ENCODE measurements at regions not wholly inside any gene's neighbourhood (a gene's known extent, or its start where the extent isn't known, plus 50 kb on each side); places are given as distances from the start of the nearest gene placed in this dataset.

DNA sequence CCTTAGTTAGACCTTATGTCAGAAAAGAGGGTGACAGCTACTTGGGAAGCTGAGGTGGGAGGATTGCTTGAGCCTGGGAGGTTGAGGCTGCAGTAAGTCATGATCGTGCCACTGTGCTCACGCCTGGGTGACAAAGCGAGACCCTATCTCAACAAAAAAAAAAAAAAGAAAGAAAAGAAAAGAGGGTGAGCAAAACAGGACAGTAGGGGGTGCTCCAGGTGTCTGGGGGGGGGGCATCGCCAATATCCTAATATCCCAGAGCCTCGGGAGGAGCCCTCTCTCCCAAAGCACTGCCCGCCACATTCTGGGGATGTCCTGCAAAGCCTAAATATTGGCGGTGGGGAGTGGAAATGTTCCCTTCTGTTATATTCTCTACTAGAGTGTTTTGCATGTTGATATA lies 120.9 kb upstream of the TBL1X start:
- Histone ChIP-seq H3K4me3 (ENCODE audit: low read length) (no peak overlapping the region), H3K9me3 (ENCODE audit: low read length) (no peaks in the 10 kb centered on the region), H3K36me3 (ENCODE audit: low read depth, low read length) (no peaks in the 10 kb centered on the region), H3K27ac (ENCODE audit: low read length) (no peak overlapping the region), H2AFZ (ENCODE audit: low read length) (no peak overlapping the region), H3K4me1 (ENCODE audit: insufficient read depth, low read length) (peaks cover 21% of the 10 kb centered on the region), H3F3A (ENCODE audit: low read length, unreplicated experiment) (no peaks in the 10 kb centered on the region), H3K4me2 (ENCODE audit: low read length) (no peak overlapping the region), H3K9ac (ENCODE audit: low read length) (no peak overlapping the region), H4K20me1 (ENCODE audit: low read length) (no peaks in the 10 kb centered on the region), H3K27me3 (ENCODE audit: low read length) (no peaks in the 10 kb centered on the region), H3K9me2 (replicated peaks; ENCODE audit: low read length) (no peaks in the 10 kb centered on the region), H3K79me2 (ENCODE audit: low read length) (no peaks in the 10 kb centered on the region)
- ChIA-PET POLR2A (ENCODE audit: unreplicated experiment) (no interaction called here), CTCF (no interaction called here)
- ATAC-seq: no peak
- no peak for DNase-seq
- TF ChIP-seq EZH2phosphoT487 (IDR thresholded peaks at IDR 0.05; ENCODE audit: borderline replicate concordance, low read length) (no peak), EZH2 (IDR thresholded peaks at IDR 0.05; ENCODE audit: low read length, unreplicated experiment) (no peak)
- TF ChIP-seq, protein P1, sequence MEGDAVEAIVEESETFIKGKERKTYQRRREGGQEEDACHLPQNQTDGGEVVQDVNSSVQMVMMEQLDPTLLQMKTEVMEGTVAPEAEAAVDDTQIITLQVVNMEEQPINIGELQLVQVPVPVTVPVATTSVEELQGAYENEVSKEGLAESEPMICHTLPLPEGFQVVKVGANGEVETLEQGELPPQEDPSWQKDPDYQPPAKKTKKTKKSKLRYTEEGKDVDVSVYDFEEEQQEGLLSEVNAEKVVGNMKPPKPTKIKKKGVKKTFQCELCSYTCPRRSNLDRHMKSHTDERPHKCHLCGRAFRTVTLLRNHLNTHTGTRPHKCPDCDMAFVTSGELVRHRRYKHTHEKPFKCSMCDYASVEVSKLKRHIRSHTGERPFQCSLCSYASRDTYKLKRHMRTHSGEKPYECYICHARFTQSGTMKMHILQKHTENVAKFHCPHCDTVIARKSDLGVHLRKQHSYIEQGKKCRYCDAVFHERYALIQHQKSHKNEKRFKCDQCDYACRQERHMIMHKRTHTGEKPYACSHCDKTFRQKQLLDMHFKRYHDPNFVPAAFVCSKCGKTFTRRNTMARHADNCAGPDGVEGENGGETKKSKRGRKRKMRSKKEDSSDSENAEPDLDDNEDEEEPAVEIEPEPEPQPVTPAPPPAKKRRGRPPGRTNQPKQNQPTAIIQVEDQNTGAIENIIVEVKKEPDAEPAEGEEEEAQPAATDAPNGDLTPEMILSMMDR (conservative IDR thresholded peaks at IDR 0.05; ENCODE audit: low read depth, low read length): no peak
- BruUV-seq (replicated peaks): no TSS peak
- intact Hi-C loops (cut with micrococcal nuclease): loop anchor here (2.0 to 5.0 kb wide), 2 partner anchors 112 to 181 kb away; no protein-coding TSS in a partner anchor

DNA sequence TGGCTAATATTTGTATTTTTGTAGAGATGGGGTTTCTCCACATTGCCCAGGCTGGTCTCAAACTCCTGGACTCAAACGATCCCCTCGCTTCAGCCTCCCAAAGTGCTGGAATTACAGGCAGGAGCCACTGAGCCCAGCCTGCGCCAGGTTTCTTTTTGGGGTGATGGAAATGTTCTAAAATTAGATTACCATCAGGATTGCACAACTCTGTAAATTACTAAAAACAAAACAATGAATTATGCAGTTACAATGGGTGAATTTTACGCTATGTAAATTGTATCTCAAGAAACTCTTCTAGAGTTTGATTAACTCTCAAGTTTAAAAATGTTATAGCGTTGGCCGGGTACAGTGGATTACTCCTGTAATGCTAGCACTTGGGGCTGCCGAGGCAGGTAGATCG lies 118.9 kb upstream of the TBL1X start:
- POLR2A ChIA-PET (ENCODE audit: unreplicated experiment): no interaction called here
- no peaks in the 10 kb centered on the region for H3K9me3 ChIP-seq (ENCODE audit: low read length)
- H3F3A ChIP-seq (ENCODE audit: low read length, unreplicated experiment): no peaks in the 10 kb centered on the region
- H3K36me3 ChIP-seq (ENCODE audit: low read depth, low read length): no peaks in the 10 kb centered on the region
- BruUV-seq (replicated peaks): no TSS peak
- no peaks in the 10 kb centered on the region for H3K27me3 ChIP-seq (ENCODE audit: low read length)
- DNase-seq (no peak), ATAC-seq (no peak)
- no peaks in the 10 kb centered on the region for H3K79me2 ChIP-seq (ENCODE audit: low read length)
- peaks cover 29% of the 10 kb centered on the region for H3K4me1 ChIP-seq (ENCODE audit: insufficient read depth, low read length)
- TF ChIP-seq, protein P1 (conservative IDR thresholded peaks at IDR 0.05; ENCODE audit: low read depth, low read length): no peak
- TF ChIP-seq EZH2phosphoT487 (IDR thresholded peaks at IDR 0.05; ENCODE audit: borderline replicate concordance, low read length) (no peak), EZH2 (IDR thresholded peaks at IDR 0.05; ENCODE audit: low read length, unreplicated experiment) (no peak)
- no peak overlapping the region for H3K9ac ChIP-seq (ENCODE audit: low read length)
- H3K4me3 ChIP-seq (ENCODE audit: low read length): no peak overlapping the region
- intact Hi-C loops (cut with micrococcal nuclease): no loop called here
- no peaks in the 10 kb centered on the region for H3K9me2 ChIP-seq (replicated peaks; ENCODE audit: low read length)
- no peak overlapping the region for H3K4me2 ChIP-seq (ENCODE audit: low read length)
- H2AFZ ChIP-seq (ENCODE audit: low read length): no peak overlapping the region
- no peak overlapping the region for H3K27ac ChIP-seq (ENCODE audit: low read length)
- H4K20me1 ChIP-seq (ENCODE audit: low read length): no peaks in the 10 kb centered on the region
- CTCF ChIA-PET: no interaction called here

DNA sequence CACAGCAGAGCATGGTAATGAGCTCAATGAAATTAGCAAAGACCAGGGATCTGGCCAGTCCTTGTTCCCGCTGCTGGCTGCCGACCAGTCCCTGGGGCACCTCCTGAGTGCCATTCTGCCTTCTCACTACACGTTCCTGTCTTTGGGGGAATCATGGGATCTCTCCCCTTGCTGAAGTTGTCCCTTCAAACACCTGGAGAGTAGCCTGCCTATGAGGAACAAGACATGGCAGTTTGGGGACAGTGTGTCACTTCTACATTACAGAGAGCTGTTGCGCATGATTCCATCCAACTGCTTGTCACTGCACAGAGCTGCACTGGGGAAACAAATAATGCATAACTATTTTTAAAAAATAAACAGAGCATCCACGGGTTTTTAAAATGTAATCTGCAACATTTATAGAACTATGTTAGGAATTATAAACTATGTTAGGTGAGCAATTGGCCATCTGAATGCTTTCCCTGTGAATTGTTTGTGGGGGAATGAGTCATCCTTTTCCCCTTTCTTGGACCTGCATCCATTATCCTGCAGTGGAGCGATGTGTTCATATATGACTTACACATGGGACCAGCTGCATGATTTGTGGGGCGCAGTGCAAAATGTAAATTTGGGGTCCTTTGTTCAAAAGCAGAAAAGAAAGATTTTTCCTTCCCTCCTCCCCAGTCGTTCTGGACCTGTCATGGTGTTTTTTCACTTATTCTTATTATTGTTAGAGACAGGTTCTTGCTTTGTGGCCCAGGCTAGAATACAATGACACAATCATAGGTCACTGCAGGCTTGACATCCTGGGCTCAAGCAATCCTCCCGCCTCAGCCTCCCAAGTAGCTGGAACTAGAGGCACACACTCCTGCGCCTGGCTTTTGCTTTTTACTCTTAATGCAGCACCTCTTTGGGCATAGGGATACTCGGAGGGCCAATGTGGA lies 115.0 kb upstream of the TBL1X start:
- H3K9me3 ChIP-seq (ENCODE audit: low read length): no peaks in the 10 kb centered on the region
- no peak overlapping the region; the same call in 1 of the 2 replicates for H3K9ac ChIP-seq (ENCODE audit: low read length)
- H3K4me1 ChIP-seq (ENCODE audit: insufficient read depth, low read length): peaks cover 31% of the 10 kb centered on the region
- intact Hi-C loops (cut with micrococcal nuclease): loop anchor here (2.0 to 10.0 kb wide), 3 partner anchors 235 to 481 kb away; no protein-coding TSS in a partner anchor
- no peaks in the 10 kb centered on the region for H3F3A ChIP-seq (ENCODE audit: low read length, unreplicated experiment)
- H3K9me2 ChIP-seq (replicated peaks; ENCODE audit: low read length): no peaks in the 10 kb centered on the region
- no peaks in the 10 kb centered on the region for H4K20me1 ChIP-seq (ENCODE audit: low read length)
- ChIA-PET POLR2A (ENCODE audit: unreplicated experiment) (no interaction called here), CTCF (interaction anchor here (0.5 kb wide), 1 partner anchor 378 kb away, joined by 3 read pairs; no protein-coding TSS in a partner anchor)
- peak overlapping the region; percentile 46 for H2AFZ ChIP-seq (ENCODE audit: low read length)
- H3K36me3 ChIP-seq (ENCODE audit: low read depth, low read length): no peaks in the 10 kb centered on the region
- no peak for TF ChIP-seq EZH2 (IDR thresholded peaks at IDR 0.05; ENCODE audit: low read length, unreplicated experiment)
- TF ChIP-seq, protein P1 (conservative IDR thresholded peaks at IDR 0.05; ENCODE audit: low read depth, low read length): no peak
- no peak for TF ChIP-seq EZH2phosphoT487 (IDR thresholded peaks at IDR 0.05; ENCODE audit: borderline replicate concordance, low read length)
- peak overlapping the region; percentile 55 for H3K27ac ChIP-seq (ENCODE audit: low read length)
- DNase-seq (peak; percentile 73), ATAC-seq (peak; percentile 48)
- BruUV-seq (replicated peaks): no TSS peak
- H3K79me2 ChIP-seq (ENCODE audit: low read length): no peaks in the 10 kb centered on the region
- H3K27me3 ChIP-seq (ENCODE audit: low read length): no peaks in the 10 kb centered on the region
- H3K4me2 ChIP-seq (ENCODE audit: low read length): peak overlapping the region; percentile 58
- no peak overlapping the region for H3K4me3 ChIP-seq (ENCODE audit: low read length)

Measured in PC-3 (cell line).